ENCODE measurements at regions not wholly inside any gene's neighbourhood (a gene's known extent, or its start where the extent isn't known, plus 50 kb on each side); places are given as distances from the start of the nearest gene placed in this dataset.

- ATAC-seq, result no peak
- Mint-ChIP-seq H3K9me3 (no peaks in the 10 kb centered on the region), H3K4me1 (no peaks in the 10 kb centered on the region), H3K27ac (no peak overlapping the region), H3K27me3 (peaks cover 50% of the 10 kb centered on the region), H3K4me3 (no peak overlapping the region), H3K36me3 (ENCODE audit: low read depth) (no peaks in the 10 kb centered on the region)
- no peak for DNase-seq
These were observed 76.4 kb upstream of the ANO4 start for GRCh38 chr12:100718187-100718586.

DNA sequence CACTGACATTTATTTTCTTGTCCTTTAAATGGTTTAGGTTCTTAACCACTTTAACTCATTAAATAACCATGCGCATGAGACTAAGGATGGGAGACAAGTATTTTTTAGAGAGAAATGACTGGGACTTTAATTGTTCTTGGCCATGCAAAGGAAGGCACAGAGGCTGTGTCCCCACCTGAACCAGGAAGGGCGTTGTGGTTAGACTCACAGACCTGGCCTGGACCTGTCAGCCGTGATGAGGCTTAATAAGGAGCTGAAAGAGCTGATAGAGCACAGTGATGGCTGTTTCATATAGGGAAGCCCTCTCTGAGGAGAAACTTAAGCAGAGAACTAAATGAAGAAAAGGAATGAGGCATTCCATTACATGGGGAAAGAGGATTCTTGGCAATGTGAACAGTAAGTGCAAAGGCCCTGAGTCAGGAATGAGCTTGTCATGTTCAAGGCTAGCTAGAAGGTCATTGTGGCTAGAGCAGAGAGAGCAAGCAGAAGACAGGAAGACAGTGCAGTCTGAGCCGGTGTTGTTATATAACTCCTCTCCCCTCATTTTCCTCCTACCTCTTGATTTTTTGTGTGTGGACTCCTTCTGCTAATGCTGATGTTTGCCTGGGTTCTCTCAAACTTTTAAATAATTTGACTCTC lies 74.4 kb upstream of the ANO4 start:
- Mint-ChIP-seq H3K4me3 (no peak overlapping the region), H3K27me3 (peaks cover 42% of the 10 kb centered on the region), H3K9me3 (no peaks in the 10 kb centered on the region), H3K4me1 (no peaks in the 10 kb centered on the region), H3K27ac (no peak overlapping the region), H3K36me3 (ENCODE audit: low read depth) (no peaks in the 10 kb centered on the region)
- DNase-seq (no peak), ATAC-seq (no peak)

GRCh38 chr12:100721169-100721568 lies 73.4 kb upstream of the ANO4 start:
- Mint-ChIP-seq H3K36me3 (ENCODE audit: low read depth) (no peaks in the 10 kb centered on the region), H3K4me3 (no peak overlapping the region), H3K27ac (no peak overlapping the region), H3K27me3 (peaks cover 35% of the 10 kb centered on the region), H3K9me3 (no peaks in the 10 kb centered on the region), H3K4me1 (no peaks in the 10 kb centered on the region)
- no peak for DNase-seq
- ATAC-seq, result no peak

- ATAC-seq (no peak), DNase-seq (no peak)
- no peak overlapping the region for H3K27ac Mint-ChIP-seq
- no peaks in the 10 kb centered on the region for H3K36me3 Mint-ChIP-seq (ENCODE audit: low read depth)
- no peaks in the 10 kb centered on the region for H3K4me1 Mint-ChIP-seq
- peaks cover 15% of the 10 kb centered on the region for H3K27me3 Mint-ChIP-seq
- no peak overlapping the region for H3K4me3 Mint-ChIP-seq
- no peaks in the 10 kb centered on the region for H3K9me3 Mint-ChIP-seq
These were observed 70.5 kb upstream of the ANO4 start for GRCh38 chr12:100724071-100724470.

- H3K4me3 Mint-ChIP-seq, result no peak overlapping the region
- DNase-seq (no peak), ATAC-seq (no peak)
- H3K27me3 Mint-ChIP-seq, result peaks cover 6% of the 10 kb centered on the region
- H3K9me3 Mint-ChIP-seq, result no peaks in the 10 kb centered on the region
- H3K36me3 Mint-ChIP-seq (ENCODE audit: low read depth), result no peaks in the 10 kb centered on the region
- H3K27ac Mint-ChIP-seq, result no peak overlapping the region
- H3K4me1 Mint-ChIP-seq, result no peaks in the 10 kb centered on the region
These were observed 60.6 kb upstream of the ANO4 start for GRCh38 chr12:100733817-100734593.

DNA sequence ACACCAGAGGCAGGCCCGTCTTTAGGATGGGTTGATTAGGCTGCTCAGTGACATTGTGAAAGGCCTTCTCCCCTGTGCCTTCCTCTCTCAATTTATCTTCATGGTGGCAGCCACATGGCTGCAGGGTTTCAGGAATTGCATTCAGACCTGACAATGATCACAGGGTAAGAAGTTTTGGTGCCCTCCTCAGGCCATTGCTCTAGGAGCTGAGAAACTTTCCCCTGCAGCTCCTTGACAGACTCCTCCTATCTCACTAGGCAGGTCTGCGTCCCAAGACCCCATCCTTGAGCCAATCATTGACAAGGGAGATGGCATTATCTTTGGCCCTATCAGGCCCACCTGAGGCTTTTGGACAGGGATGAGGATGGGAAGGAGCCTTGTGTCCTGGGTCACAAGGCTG lies 57.4 kb upstream of the ANO4 start:
- H3K27me3 Mint-ChIP-seq, result peaks cover 6% of the 10 kb centered on the region

DNA sequence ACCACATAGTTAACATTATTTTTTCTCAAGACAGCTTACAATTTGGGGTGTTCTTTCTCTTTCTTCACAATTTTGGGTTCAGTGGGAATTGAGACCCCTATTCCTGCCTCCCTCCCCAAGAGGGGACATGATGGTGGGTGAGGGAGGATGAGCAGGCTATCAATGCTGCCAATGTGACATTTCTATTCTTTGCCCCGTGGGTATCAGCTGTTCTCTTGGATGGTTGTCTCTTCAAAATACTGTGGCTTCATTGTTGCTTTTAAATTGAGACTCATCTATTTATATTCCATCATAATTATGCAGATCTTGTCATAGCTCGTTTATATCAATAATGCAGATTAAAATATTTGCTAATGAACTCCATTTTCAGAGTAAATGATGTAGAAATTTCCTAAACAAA lies 56.5 kb upstream of the ANO4 start:
- no peak overlapping the region for H3K4me3 Mint-ChIP-seq

More for the DNA sequence above, 57.4 kb upstream of the ANO4 start:
- H3K36me3 Mint-ChIP-seq (ENCODE audit: low read depth), result no peaks in the 10 kb centered on the region
- no peaks in the 10 kb centered on the region for H3K4me1 Mint-ChIP-seq
- H3K27ac Mint-ChIP-seq, result no peak overlapping the region
- DNase-seq, result no peak
- no peak for ATAC-seq
- no peak overlapping the region for H3K4me3 Mint-ChIP-seq
- no peaks in the 10 kb centered on the region for H3K9me3 Mint-ChIP-seq

DNA sequence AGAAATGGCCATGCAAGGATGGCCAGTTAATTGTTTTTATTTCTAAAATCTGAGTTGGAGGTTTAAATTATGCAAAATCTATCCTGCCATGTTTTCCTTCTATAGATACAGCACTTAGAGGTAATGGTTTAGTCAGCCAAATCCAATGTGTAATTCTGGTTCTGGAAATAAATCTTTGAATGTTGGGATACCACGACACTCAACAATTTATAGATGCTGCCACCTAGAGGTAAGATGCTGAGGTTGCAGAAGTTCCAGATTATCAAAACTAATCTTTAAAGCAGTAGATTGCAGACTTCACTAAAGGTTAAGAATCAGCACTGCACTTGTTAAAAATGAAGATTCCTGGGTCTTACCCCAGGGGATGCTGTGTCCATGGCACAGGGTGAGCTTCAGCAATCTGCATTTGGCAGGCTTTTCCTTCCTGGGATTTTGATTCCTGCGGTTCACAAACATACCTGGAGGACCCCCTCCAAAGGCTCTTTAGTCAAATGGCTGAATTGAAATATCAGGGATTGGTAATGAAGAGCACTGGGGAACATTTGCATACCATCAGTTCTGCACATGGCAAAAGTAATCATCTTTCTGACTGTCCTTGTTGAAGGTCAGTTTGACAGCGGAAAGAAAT lies 53.4 kb upstream of the ANO4 start:
- DNase-seq, result no peak
- Mint-ChIP-seq H3K9me3 (no peaks in the 10 kb centered on the region), H3K4me1 (no peaks in the 10 kb centered on the region), H3K36me3 (ENCODE audit: low read depth) (no peaks in the 10 kb centered on the region), H3K27me3 (peaks cover 5% of the 10 kb centered on the region), H3K4me3 (no peak overlapping the region), H3K27ac (no peak overlapping the region)
- ATAC-seq, result no peak

More for the DNA sequence above, 56.5 kb upstream of the ANO4 start:
- peaks cover 5% of the 10 kb centered on the region for H3K27me3 Mint-ChIP-seq
- no peaks in the 10 kb centered on the region for H3K9me3 Mint-ChIP-seq
- no peak for DNase-seq
- H3K27ac Mint-ChIP-seq, result no peak overlapping the region
- ATAC-seq, result no peak
- no peaks in the 10 kb centered on the region for H3K36me3 Mint-ChIP-seq (ENCODE audit: low read depth)
- no peaks in the 10 kb centered on the region for H3K4me1 Mint-ChIP-seq

DNA sequence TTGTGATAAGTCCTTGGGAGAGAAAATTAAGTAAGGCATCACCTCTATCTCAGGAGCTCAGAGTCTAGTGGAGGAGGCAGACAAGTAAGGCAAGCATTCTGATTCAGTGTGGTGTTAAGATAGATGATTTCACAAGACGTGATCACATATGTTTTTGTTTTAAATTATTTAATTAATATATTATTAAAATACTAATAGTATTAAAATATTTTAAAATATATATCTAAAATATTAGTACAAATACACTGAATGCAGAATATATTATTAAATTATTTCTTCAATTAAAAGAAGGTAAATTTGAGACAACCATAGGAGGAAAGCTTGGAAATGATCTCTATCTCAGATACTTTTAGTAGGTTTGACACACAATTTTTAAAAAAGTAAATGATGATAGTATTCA lies 51.5 kb upstream of the ANO4 start:
- H3K4me3 Mint-ChIP-seq, result no peak overlapping the region
- H3K4me1 Mint-ChIP-seq, result no peaks in the 10 kb centered on the region
- peaks cover 4% of the 10 kb centered on the region for H3K27me3 Mint-ChIP-seq
- no peaks in the 10 kb centered on the region for H3K36me3 Mint-ChIP-seq (ENCODE audit: low read depth)
- H3K27ac Mint-ChIP-seq, result no peak overlapping the region
- H3K9me3 Mint-ChIP-seq, result no peaks in the 10 kb centered on the region
- no peak for DNase-seq
- ATAC-seq, result no peak

All from activated naive CD8-positive, alpha-beta T cell treated with anti-CD3 and anti-CD28 coated beads, Interleukin-2, amount 50 U/mL, for 24 hours (primary cell).